Suprapubic skin (tissue), 4 donors: ENCODE measurements at regions not wholly inside any gene's neighbourhood (a gene's known extent, or its start where the extent isn't known, plus 50 kb on each side); places are given as distances from the start of the nearest gene placed in this dataset.
"Not testable (repeated sequence)": the region's sequence is repeated elsewhere in the genome, so short reads cannot be mapped to it uniquely, and the experiment has no call there.

Experiments used
- CTCF ChIP-seq, 2 donors: fragments of 200-600 bp in 1 of 2; fragments of 450-650 bp in 1 of 2; sonication (generic) in 1 of 2; IDR thresholded peaks; one replicate each; pipeline ENCODE4 v1.5.1; 2016 to 2019; ENCODE audit warnings: antibody characterized with exemption in 2 of 2, mild to moderate bottlenecking in 1 of 2, moderate library complexity in 1 of 2
- POLR2A ChIP-seq, 2 donors: fragments of 450-650 bp; IDR thresholded peaks; one replicate each; pipeline ENCODE4 v1.6.1; 2017; ENCODE audit warnings: antibody characterized with exemption in 2 of 2, mild to moderate bottlenecking in 2 of 2, moderate library complexity in 2 of 2
- POLR2AphosphoS5 ChIP-seq, 3 donors: sonication (generic); formaldehyde crosslinking; IDR thresholded peaks; one replicate each; pipeline ENCODE4 v1.6.1; 2017; ENCODE audit warnings: antibody characterized with exemption in 3 of 3

GRCh38 chr15:30295150-30295844 lies 98.0 kb downstream of the CHRFAM7A start:
- TF ChIP-seq CTCF, POLR2AphosphoS5, POLR2A (IDR thresholded peaks at IDR 0.05): not testable (repeated sequence)
